Gastroesophageal sphincter (tissue), 3 donors: ENCODE measurements at regions not wholly inside any gene's neighbourhood (a gene's known extent, or its start where the extent isn't known, plus 50 kb on each side); places are given as distances from the start of the nearest gene placed in this dataset.

Experiments used
- CTCF ChIP-seq, 4 experiments: fragments of 200-600 bp in 2 of 4; fragments of 450-650 bp in 2 of 4; sonication (generic) in 1 of 4; IDR thresholded peaks; one replicate each; pipeline ENCODE4 v1.5.1; 2017 to 2019; ENCODE audit warnings: antibody characterized with exemption in 4 of 4, mild to moderate bottlenecking in 2 of 4, moderate library complexity in 2 of 4
- EP300 ChIP-seq: sonication (generic); formaldehyde crosslinking; IDR thresholded peaks from one replicate; pipeline ENCODE4 v1.6.1; 2017; ENCODE audit warnings: antibody characterized with exemption, mild to moderate bottlenecking
- POLR2A ChIP-seq, 2 donors: fragments of 450-650 bp; IDR thresholded peaks; one replicate each; pipeline ENCODE4 v1.6.1; 2017; ENCODE audit warnings: antibody characterized with exemption in 2 of 2, mild to moderate bottlenecking in 2 of 2, moderate library complexity in 1 of 2

- TF ChIP-seq CTCF (IDR thresholded peaks at IDR 0.05) (no peak), POLR2A (IDR thresholded peaks at IDR 0.05) (no peak), EP300 (no peak)
These were observed 286.8 kb upstream of the NR2F2 start for GRCh38 chr15:96043591-96044171.
